ENCODE measurements at regions not wholly inside any gene's neighbourhood (a gene's known extent, or its start where the extent isn't known, plus 50 kb on each side); places are given as distances from the start of the nearest gene placed in this dataset.
"Not testable (repeated sequence)": the region's sequence is repeated elsewhere in the genome, so short reads cannot be mapped to it uniquely, and the experiment has no call there.

DNA sequence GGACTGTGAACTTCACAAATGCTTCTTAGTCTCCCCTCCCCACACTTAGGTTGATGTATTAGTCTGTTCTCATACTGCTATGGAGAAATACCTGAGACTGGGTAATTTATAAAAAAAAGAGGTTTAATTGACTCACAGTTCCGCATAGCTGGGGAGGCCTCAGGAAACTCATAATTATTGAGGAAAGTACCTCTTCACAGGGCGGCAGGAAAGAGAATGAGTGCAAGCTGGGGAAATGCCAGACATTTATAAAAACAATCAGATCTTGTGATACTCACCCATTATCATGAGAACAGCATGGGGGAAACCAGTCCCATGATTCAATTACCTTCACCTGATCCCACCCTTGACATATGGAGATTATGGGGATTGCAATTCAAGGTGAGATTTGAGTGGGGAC lies 178.8 kb downstream of the SLC38A4 start:
- no peak for DNase-seq (ENCODE audit: extremely low read depth, insufficient read length)
- no peaks in the 10 kb centered on the region for H3K36me3 ChIP-seq (ENCODE audit: control insufficient read depth, insufficient read depth, low read length)
- no peaks in the 10 kb centered on the region for H3K27me3 ChIP-seq (replicated peaks; ENCODE audit: control insufficient read depth, insufficient read depth, low read length)
- H3K4me3 ChIP-seq (replicated peaks; ENCODE audit: low read depth, low read length) = no peak overlapping the region
- no peak for TF ChIP-seq CTCF (IDR thresholded peaks at IDR 0.05; ENCODE audit: insufficient read depth, low read length, poor library complexity, severe bottlenecking)

DNA sequence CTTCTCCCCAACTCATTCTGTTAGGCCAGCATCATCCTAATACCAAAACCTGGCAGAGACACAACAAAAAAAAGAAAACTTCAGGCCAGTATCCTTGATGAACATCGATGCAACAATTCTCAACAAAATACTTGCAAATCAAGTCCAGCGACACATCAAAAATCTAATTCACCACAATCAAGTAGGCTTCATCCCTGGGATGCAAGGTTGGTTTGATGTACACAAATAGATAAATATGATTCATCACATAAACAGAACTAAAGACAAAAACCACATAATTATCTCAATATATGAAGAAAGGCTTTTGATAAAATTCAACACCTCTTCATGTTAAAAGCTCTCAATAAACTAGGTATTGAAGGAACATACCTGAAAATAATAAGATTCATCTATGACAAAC lies 184.1 kb downstream of the SLC38A4 start:
- not testable (repeated sequence) for H3K4me3 ChIP-seq (replicated peaks; ENCODE audit: low read depth, low read length); DNase-seq (ENCODE audit: extremely low read depth, insufficient read length); H3K27me3 ChIP-seq (replicated peaks; ENCODE audit: control insufficient read depth, insufficient read depth, low read length); H3K36me3 ChIP-seq (ENCODE audit: control insufficient read depth, insufficient read depth, low read length)

DNA sequence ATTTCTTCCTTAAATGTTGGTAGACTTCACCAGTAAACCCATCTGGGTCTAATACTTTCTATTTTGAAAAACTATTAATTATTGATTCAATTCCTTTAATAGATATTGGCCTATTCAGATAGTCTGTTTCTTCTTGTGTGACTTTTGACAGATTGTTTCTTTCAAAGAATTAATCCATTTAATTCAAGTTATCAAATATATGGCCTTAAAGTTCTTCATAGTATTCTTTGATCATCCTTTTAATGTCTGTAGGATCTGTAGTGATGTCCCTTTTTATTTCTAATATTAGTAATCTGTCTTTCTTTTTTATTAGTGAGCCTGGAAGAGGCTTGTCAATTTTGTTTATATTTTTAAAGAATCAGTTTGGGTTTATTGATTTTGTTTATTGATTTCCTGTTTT lies 190.0 kb downstream of the SLC38A4 start:
- no peak for DNase-seq (ENCODE audit: extremely low read depth, insufficient read length)
- Histone ChIP-seq H3K27me3 (replicated peaks; ENCODE audit: control insufficient read depth, insufficient read depth, low read length) (no peaks in the 10 kb centered on the region), H3K36me3 (ENCODE audit: control insufficient read depth, insufficient read depth, low read length) (no peaks in the 10 kb centered on the region), H3K4me3 (replicated peaks; ENCODE audit: low read depth, low read length) (no peak overlapping the region)
- no peak for TF ChIP-seq CTCF (IDR thresholded peaks at IDR 0.05; ENCODE audit: insufficient read depth, low read length, poor library complexity, severe bottlenecking)

GRCh38 chr12:46629331-46630229 lies 196.2 kb downstream of the SLC38A4 start:
- Histone ChIP-seq H3K4me3 (replicated peaks; ENCODE audit: low read depth, low read length) (no peak overlapping the region), H3K27me3 (replicated peaks; ENCODE audit: control insufficient read depth, insufficient read depth, low read length) (no peaks in the 10 kb centered on the region), H3K36me3 (ENCODE audit: control insufficient read depth, insufficient read depth, low read length) (no peaks in the 10 kb centered on the region)
- no peak for TF ChIP-seq CTCF (IDR thresholded peaks at IDR 0.05; ENCODE audit: insufficient read depth, low read length, poor library complexity, severe bottlenecking)
- DNase-seq (ENCODE audit: extremely low read depth, insufficient read length) = no peak

DNA sequence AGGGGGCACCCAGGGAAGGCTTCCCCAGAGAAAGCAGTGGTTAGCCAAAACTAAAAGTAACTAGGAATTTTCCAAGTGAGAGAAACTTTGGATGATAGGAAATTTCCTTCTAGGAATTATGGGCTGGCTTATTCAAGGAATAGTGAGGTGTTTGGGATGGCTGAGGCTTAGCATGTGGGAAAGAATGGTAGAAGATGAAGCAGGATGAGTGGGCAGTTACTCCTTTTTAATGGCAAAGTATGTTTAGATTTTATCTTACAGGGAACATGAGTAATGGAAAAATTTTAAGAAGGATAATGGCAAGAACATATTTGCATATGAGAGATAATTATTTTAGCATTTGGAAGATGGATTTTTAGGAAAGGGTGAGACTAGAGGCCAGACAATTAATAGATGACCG lies 197.6 kb downstream of the SLC38A4 start:
- no peak for TF ChIP-seq CTCF (IDR thresholded peaks at IDR 0.05; ENCODE audit: insufficient read depth, low read length, poor library complexity, severe bottlenecking)
- H3K27me3 ChIP-seq (replicated peaks; ENCODE audit: control insufficient read depth, insufficient read depth, low read length) = no peaks in the 10 kb centered on the region
- no peak for DNase-seq (ENCODE audit: extremely low read depth, insufficient read length)
- no peak overlapping the region for H3K4me3 ChIP-seq (replicated peaks; ENCODE audit: low read depth, low read length)
- no peaks in the 10 kb centered on the region for H3K36me3 ChIP-seq (ENCODE audit: control insufficient read depth, insufficient read depth, low read length)

- H3K27me3 ChIP-seq (replicated peaks; ENCODE audit: control insufficient read depth, insufficient read depth, low read length) = no peaks in the 10 kb centered on the region
- H3K4me3 ChIP-seq (replicated peaks; ENCODE audit: low read depth, low read length) = no peak overlapping the region
- TF ChIP-seq CTCF (IDR thresholded peaks at IDR 0.05; ENCODE audit: insufficient read depth, low read length, poor library complexity, severe bottlenecking) = no peak
- H3K36me3 ChIP-seq (ENCODE audit: control insufficient read depth, insufficient read depth, low read length) = no peaks in the 10 kb centered on the region
- no peak for DNase-seq (ENCODE audit: extremely low read depth, insufficient read length)
These were observed 198.1 kb downstream of the SLC38A4 start for GRCh38 chr12:46627686-46628085.

- H3K36me3 ChIP-seq (ENCODE audit: control insufficient read depth, insufficient read depth, low read length); DNase-seq (ENCODE audit: extremely low read depth, insufficient read length); H3K4me3 ChIP-seq (replicated peaks; ENCODE audit: low read depth, low read length); H3K27me3 ChIP-seq (replicated peaks; ENCODE audit: control insufficient read depth, insufficient read depth, low read length): not testable (repeated sequence)
These were observed 206.3 kb downstream of the SLC38A4 start for GRCh38 chr12:46619474-46619873.

DNA sequence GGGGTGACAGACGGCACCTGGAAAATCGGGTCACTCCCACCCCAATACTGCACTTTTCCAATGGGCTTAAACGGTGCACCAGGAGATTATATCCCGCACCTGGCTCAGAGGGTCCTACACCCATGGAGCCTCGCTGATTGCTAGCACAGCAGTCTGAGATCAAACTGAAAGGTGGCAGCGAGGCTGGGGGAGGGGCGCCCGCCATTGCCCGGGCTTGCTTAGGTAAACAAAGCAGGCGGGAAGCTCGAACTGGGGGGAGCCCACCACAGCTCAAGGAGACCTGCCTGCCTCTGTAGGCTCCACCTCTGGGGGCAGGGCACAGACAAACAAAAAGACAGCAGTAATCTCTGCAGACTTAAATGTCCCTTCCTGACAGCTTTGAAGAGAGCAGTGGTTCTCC lies 208.1 kb downstream of the SLC38A4 start:
- H3K4me3 ChIP-seq (replicated peaks; ENCODE audit: low read depth, low read length); H3K36me3 ChIP-seq (ENCODE audit: control insufficient read depth, insufficient read depth, low read length); DNase-seq (ENCODE audit: extremely low read depth, insufficient read length); H3K27me3 ChIP-seq (replicated peaks; ENCODE audit: control insufficient read depth, insufficient read depth, low read length): not testable (repeated sequence)
